GM18498 (cell line): ENCODE measurements at regions not wholly inside any gene's neighbourhood (a gene's known extent, or its start where the extent isn't known, plus 50 kb on each side); places are given as distances from the start of the nearest gene placed in this dataset.

Experiments
- ATAC-seq: cut with Tn5 transposase; IDR thresholded peaks from one replicate; pipeline ENCODE4 v1.9.1; 2021; ENCODE audit warnings: mild to moderate bottlenecking, moderate library complexity; ENCODE audit not compliant: unreplicated experiment

- ATAC-seq: no peak
These were observed 729.7 kb downstream of the BCL11B start for GRCh38 chr14:98542316-98542715.

- ATAC-seq: no peak
These were observed 728.9 kb downstream of the BCL11B start for GRCh38 chr14:98543074-98543473.

- no peak for ATAC-seq
These were observed 727.8 kb downstream of the BCL11B start for GRCh38 chr14:98544174-98544573.

- ATAC-seq: no peak
These were observed 726.8 kb downstream of the BCL11B start for GRCh38 chr14:98545181-98545580.

GRCh38 chr14:98548071-98548686 is 723.8 kb downstream of the BCL11B start:
- no peak for ATAC-seq

- ATAC-seq: no peak
These were observed 721.0 kb downstream of the BCL11B start for GRCh38 chr14:98551028-98551427.

- ATAC-seq: no peak
These were observed 716.6 kb downstream of the BCL11B start for GRCh38 chr14:98555440-98555839.

GRCh38 chr14:98564006-98564405 is 708.0 kb downstream of the BCL11B start:
- no peak for ATAC-seq

GRCh38 chr14:98564541-98564940 is 707.5 kb downstream of the BCL11B start:
- ATAC-seq: no peak

- ATAC-seq: no peak
These were observed 700.9 kb downstream of the BCL11B start for GRCh38 chr14:98571104-98571503.

GRCh38 chr14:98573082-98573481 is 698.9 kb downstream of the BCL11B start:
- no peak for ATAC-seq

- no peak for ATAC-seq
These were observed 695.5 kb downstream of the BCL11B start for GRCh38 chr14:98576463-98576862.

GRCh38 chr14:98578204-98578603 is 693.8 kb downstream of the BCL11B start:
- no peak for ATAC-seq

- no peak for ATAC-seq
These were observed 692.9 kb downstream of the BCL11B start for GRCh38 chr14:98579140-98579539.

GRCh38 chr14:98580131-98580678 is 691.8 kb downstream of the BCL11B start:
- no peak for ATAC-seq

GRCh38 chr14:98582276-98582675 is 689.7 kb downstream of the BCL11B start:
- ATAC-seq: no peak

- no peak for ATAC-seq
These were observed 680.8 kb downstream of the BCL11B start for GRCh38 chr14:98591161-98591560.

- ATAC-seq: no peak
These were observed 679.3 kb downstream of the BCL11B start for GRCh38 chr14:98592611-98593170.

GRCh38 chr14:98593361-98593761 is 678.6 kb downstream of the BCL11B start:
- ATAC-seq: no peak

GRCh38 chr14:98594156-98594555 is 677.8 kb downstream of the BCL11B start:
- ATAC-seq: no peak

- no peak for ATAC-seq
These were observed 673.4 kb downstream of the BCL11B start for GRCh38 chr14:98598576-98598975.

- no peak for ATAC-seq
These were observed 672.9 kb downstream of the BCL11B start for GRCh38 chr14:98599082-98599481.

- ATAC-seq: no peak
These were observed 669.0 kb downstream of the BCL11B start for GRCh38 chr14:98602983-98603382.
